MM.1S (cell line): ENCODE measurements at regions not wholly inside any gene's neighbourhood (a gene's known extent, or its start where the extent isn't known, plus 50 kb on each side); places are given as distances from the start of the nearest gene placed in this dataset.

Experiments used
- DNase-seq: peaks from one replicate; pipeline ENCODE4 v3.0.0-alpha.2; 2015
- H2AFZ ChIP-seq: fragments of 300-600 bp; sonication (generic); 2 replicates; pipeline ENCODE4 v1.6.0; 2016; ENCODE audit warnings: antibody characterized with exemption, low read length
- H3F3A ChIP-seq: fragments of 300-600 bp; sonication (generic); 2 replicates; pipeline ENCODE4 v1.6.1; 2016; ENCODE audit warnings: mild to moderate bottlenecking, antibody characterized with exemption, low read length, moderate library complexity, mixed read lengths; ENCODE audit not compliant: insufficient read depth
- H3K27ac ChIP-seq: fragments of 300-600 bp; sonication (generic); 2 replicates; pipeline ENCODE4 v1.5.1; 2016; ENCODE audit warnings: mild to moderate bottlenecking, low read length
- H3K27me3 ChIP-seq: fragments of 300-600 bp; sonication (generic); replicated peaks from 2 replicates; pipeline ENCODE4 v1.6.0; 2016; ENCODE audit warnings: low read length; ENCODE audit not compliant: insufficient read depth
- H3K36me3 ChIP-seq: fragments of 300-600 bp; sonication (generic); replicated peaks from 2 replicates; pipeline ENCODE4 v1.6.1; 2016; ENCODE audit warnings: mild to moderate bottlenecking, low read length, mixed read lengths; ENCODE audit not compliant: insufficient read depth
- H3K4me1 ChIP-seq: fragments of 300-600 bp; sonication (generic); 2 replicates; pipeline ENCODE4 v1.6.1; 2016; ENCODE audit warnings: low read length, mixed read lengths
- H3K4me2 ChIP-seq: fragments of 300-600 bp; sonication (generic); 2 replicates; pipeline ENCODE4 v1.6.0; 2016; ENCODE audit warnings: low read depth, low read length
- H3K4me3 ChIP-seq: fragments of 300-600 bp; sonication (generic); 2 replicates; pipeline ENCODE4 v1.5.1; 2016; ENCODE audit warnings: low read length, mixed read lengths
- H3K79me2 ChIP-seq: fragments of 300-600 bp; sonication (generic); 2 replicates; pipeline ENCODE4 v1.6.1; 2016; ENCODE audit warnings: mixed run types, low read length, mixed read lengths
- H3K9ac ChIP-seq: fragments of 300-600 bp; sonication (generic); 2 replicates; pipeline ENCODE4 v1.6.1; 2016; ENCODE audit warnings: low read length, mixed read lengths
- H3K9me2 ChIP-seq: fragments of 300-600 bp; sonication (generic); replicated peaks from 2 replicates; pipeline ENCODE4 v1.6.1; 2016; ENCODE audit warnings: mild to moderate bottlenecking, low read length, mixed read lengths; ENCODE audit not compliant: insufficient read depth
- H3K9me3 ChIP-seq: fragments of 300-600 bp; sonication (generic); replicated peaks from 2 replicates; pipeline ENCODE4 v1.6.1; 2016; ENCODE audit warnings: mild to moderate bottlenecking, low read length, mixed read lengths; ENCODE audit not compliant: insufficient read depth
- H4K20me1 ChIP-seq: fragments of 300-600 bp; sonication (generic); 2 replicates; pipeline ENCODE4 v1.6.1; 2016; ENCODE audit warnings: mild to moderate bottlenecking, low read length, moderate library complexity, mixed read lengths; ENCODE audit not compliant: insufficient read depth
- EZH2 ChIP-seq: fragments of 300-600 bp; sonication (generic); optimal IDR thresholded peaks from 2 replicates; pipeline ENCODE3; 2017; ENCODE audit warnings: low read depth, mild to moderate bottlenecking, antibody characterized with exemption, low read length, mixed read lengths
- EZH2phosphoT487 ChIP-seq: fragments of 300-600 bp; sonication (generic); IDR thresholded peaks from 2 replicates; pipeline ENCODE4 v1.6.1; 2018; ENCODE audit warnings: antibody characterized with exemption, low read length
- TF ChIP-seq, protein P1 (sequence below): fragments of 300-600 bp; sonication (generic); IDR thresholded peaks from 2 replicates; pipeline ENCODE4 v1.5.1; 2016; ENCODE audit warnings: antibody characterized with exemption, low read length, mixed read lengths

DNA sequence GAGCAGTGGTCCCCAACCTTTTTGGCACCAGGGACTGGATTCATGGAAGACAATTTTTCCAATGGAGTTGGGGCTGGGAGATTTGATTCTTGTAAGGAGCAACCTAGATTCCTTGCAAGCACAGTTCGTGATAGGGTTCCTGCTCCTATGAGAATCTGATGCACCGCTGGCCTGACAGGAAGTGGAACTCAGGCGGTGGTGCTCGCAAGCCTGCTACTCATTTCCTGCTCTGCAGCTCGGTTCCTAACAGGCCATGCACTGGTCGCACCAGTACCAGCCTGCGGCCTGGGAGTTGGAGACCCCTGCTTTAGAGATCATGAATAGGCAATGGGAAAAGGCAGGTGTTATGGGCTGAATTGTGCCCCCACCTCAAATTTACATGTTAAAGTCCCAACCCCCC, 131.2 kb downstream of the PFDN4 start:
- Histone ChIP-seq H3K9me3 (no peaks in the 10 kb centered on the region), H4K20me1 (no peaks in the 10 kb centered on the region), H3K4me3 (no peak overlapping the region), H3K4me1 (no peaks in the 10 kb centered on the region), H3K9ac (no peak overlapping the region), H3K9me2 (no peaks in the 10 kb centered on the region), H3F3A (no peaks in the 10 kb centered on the region), H3K27me3 (no peaks in the 10 kb centered on the region), H3K79me2 (no peaks in the 10 kb centered on the region), H2AFZ (no peak overlapping the region), H3K4me2 (no peak overlapping the region), H3K27ac (no peak overlapping the region), H3K36me3 (no peaks in the 10 kb centered on the region)
- no peak for DNase-seq
- TF ChIP-seq EZH2phosphoT487 (no peak), EZH2 (no peak)
- TF ChIP-seq, protein P1, sequence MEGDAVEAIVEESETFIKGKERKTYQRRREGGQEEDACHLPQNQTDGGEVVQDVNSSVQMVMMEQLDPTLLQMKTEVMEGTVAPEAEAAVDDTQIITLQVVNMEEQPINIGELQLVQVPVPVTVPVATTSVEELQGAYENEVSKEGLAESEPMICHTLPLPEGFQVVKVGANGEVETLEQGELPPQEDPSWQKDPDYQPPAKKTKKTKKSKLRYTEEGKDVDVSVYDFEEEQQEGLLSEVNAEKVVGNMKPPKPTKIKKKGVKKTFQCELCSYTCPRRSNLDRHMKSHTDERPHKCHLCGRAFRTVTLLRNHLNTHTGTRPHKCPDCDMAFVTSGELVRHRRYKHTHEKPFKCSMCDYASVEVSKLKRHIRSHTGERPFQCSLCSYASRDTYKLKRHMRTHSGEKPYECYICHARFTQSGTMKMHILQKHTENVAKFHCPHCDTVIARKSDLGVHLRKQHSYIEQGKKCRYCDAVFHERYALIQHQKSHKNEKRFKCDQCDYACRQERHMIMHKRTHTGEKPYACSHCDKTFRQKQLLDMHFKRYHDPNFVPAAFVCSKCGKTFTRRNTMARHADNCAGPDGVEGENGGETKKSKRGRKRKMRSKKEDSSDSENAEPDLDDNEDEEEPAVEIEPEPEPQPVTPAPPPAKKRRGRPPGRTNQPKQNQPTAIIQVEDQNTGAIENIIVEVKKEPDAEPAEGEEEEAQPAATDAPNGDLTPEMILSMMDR: no peak

DNA sequence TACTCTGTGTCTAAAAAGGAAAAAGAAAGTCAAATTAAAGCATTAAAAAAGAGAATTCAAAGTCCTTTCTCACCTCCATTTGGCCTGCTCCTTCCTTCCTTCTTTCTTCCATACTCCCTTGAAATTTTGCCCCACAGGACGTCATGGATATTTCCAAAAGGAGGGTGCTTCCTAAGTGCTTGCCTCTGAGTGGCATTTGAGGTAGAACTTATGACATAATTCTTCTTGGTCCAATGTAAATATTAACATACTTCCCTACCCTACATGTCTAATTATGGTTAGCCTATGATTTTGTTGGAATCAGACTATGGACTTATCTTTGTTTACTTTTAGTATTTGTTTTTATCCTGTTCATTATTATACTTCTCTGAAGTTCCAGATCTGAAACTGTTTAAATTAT, 132.3 kb downstream of the PFDN4 start:
- H3F3A ChIP-seq: no peaks in the 10 kb centered on the region
- TF ChIP-seq EZH2: no peak
- no peak for TF ChIP-seq EZH2phosphoT487
- TF ChIP-seq, protein P1: no peak
- H3K27ac ChIP-seq: no peak overlapping the region
- no peaks in the 10 kb centered on the region for H3K9me3 ChIP-seq
- H3K4me3 ChIP-seq: no peak overlapping the region
- no peaks in the 10 kb centered on the region for H3K9me2 ChIP-seq
- H3K79me2 ChIP-seq: no peaks in the 10 kb centered on the region
- H3K9ac ChIP-seq: no peak overlapping the region
- no peaks in the 10 kb centered on the region for H3K27me3 ChIP-seq
- H2AFZ ChIP-seq: no peak overlapping the region
- H3K36me3 ChIP-seq: no peaks in the 10 kb centered on the region
- H4K20me1 ChIP-seq: no peaks in the 10 kb centered on the region
- no peak overlapping the region for H3K4me2 ChIP-seq
- DNase-seq: no peak
- no peaks in the 10 kb centered on the region for H3K4me1 ChIP-seq

DNA sequence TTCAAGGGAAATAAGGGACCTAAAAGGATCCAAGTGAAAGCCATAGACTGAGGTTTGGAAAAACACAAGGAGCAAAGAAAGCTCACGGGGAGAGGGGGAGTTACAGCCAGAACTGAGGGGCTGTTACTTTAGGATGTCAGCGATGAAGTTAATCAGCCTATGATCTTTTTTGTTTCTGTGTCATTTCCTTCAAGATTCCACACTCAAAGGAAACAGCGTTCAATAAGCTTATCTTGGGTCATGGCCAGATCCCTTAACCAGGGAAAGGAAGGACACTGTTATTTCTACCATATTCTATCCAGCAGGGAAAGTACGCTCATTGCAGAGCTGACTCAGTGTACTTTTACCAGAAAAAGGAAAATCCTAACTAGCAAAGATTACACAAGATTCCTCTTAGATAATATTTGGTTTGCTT, 132.8 kb downstream of the PFDN4 start:
- H3K27me3 ChIP-seq: no peaks in the 10 kb centered on the region
- no peak overlapping the region for H3K4me3 ChIP-seq
- H3F3A ChIP-seq: no peaks in the 10 kb centered on the region
- no peak overlapping the region for H2AFZ ChIP-seq
- no peaks in the 10 kb centered on the region for H3K36me3 ChIP-seq
- no peaks in the 10 kb centered on the region for H3K79me2 ChIP-seq
- no peak for TF ChIP-seq EZH2
- no peak for TF ChIP-seq EZH2phosphoT487
- TF ChIP-seq, protein P1: no peak
- H3K9me2 ChIP-seq: no peaks in the 10 kb centered on the region
- H4K20me1 ChIP-seq: no peaks in the 10 kb centered on the region
- no peaks in the 10 kb centered on the region for H3K9me3 ChIP-seq
- H3K27ac ChIP-seq: no peak overlapping the region
- no peaks in the 10 kb centered on the region for H3K4me1 ChIP-seq
- DNase-seq: no peak
- no peak overlapping the region for H3K9ac ChIP-seq
- no peak overlapping the region for H3K4me2 ChIP-seq
